ENCODE measurements at regions not wholly inside any gene's neighbourhood (a gene's known extent, or its start where the extent isn't known, plus 50 kb on each side); places are given as distances from the start of the nearest gene placed in this dataset.

DNA sequence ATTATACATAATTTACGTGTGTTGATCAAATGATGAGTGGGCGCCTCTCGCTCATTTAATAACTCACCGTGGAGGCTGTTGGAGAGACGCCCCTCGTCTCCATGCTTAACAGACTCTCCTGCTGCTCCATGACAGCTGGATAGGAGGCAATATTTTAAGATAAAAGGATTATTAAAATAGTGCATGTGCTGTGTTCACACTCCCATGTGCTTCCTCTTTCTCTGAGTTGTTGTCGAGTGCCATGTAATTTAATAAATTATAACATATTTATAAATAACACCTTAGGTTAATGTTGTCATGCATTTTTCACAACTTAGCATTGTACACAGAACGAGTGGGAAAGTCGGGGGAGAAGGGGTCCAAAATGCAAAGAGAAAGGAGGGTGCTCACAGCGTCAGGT is 161.4 kb upstream of the TSHZ3 start:
- intact Hi-C loops (cut with DNase I) = no loop called here
- H3K36me3 ChIP-seq = no peaks in the 10 kb centered on the region
- no peak for DNase-seq (ENCODE audit: extremely low spot score in 2 of 2)
- H3K27me3 ChIP-seq = no peaks in the 10 kb centered on the region
- no peak overlapping the region for H3K27ac ChIP-seq
- TF ChIP-seq POLR2AphosphoS5 (IDR thresholded peaks at IDR 0.05; ENCODE audit: insufficient read depth in 1 of 2, low read depth in 1 of 2) (no peak), POLR2A (IDR thresholded peaks at IDR 0.05) (no peak)
- TF ChIP-seq, protein P1, sequence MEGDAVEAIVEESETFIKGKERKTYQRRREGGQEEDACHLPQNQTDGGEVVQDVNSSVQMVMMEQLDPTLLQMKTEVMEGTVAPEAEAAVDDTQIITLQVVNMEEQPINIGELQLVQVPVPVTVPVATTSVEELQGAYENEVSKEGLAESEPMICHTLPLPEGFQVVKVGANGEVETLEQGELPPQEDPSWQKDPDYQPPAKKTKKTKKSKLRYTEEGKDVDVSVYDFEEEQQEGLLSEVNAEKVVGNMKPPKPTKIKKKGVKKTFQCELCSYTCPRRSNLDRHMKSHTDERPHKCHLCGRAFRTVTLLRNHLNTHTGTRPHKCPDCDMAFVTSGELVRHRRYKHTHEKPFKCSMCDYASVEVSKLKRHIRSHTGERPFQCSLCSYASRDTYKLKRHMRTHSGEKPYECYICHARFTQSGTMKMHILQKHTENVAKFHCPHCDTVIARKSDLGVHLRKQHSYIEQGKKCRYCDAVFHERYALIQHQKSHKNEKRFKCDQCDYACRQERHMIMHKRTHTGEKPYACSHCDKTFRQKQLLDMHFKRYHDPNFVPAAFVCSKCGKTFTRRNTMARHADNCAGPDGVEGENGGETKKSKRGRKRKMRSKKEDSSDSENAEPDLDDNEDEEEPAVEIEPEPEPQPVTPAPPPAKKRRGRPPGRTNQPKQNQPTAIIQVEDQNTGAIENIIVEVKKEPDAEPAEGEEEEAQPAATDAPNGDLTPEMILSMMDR (IDR thresholded peaks at IDR 0.05) = no peak
- no peaks in the 10 kb centered on the region for H3K4me1 ChIP-seq
- H3K9me3 ChIP-seq = no peaks in the 10 kb centered on the region
- no peak overlapping the region for H3K4me3 ChIP-seq

DNA sequence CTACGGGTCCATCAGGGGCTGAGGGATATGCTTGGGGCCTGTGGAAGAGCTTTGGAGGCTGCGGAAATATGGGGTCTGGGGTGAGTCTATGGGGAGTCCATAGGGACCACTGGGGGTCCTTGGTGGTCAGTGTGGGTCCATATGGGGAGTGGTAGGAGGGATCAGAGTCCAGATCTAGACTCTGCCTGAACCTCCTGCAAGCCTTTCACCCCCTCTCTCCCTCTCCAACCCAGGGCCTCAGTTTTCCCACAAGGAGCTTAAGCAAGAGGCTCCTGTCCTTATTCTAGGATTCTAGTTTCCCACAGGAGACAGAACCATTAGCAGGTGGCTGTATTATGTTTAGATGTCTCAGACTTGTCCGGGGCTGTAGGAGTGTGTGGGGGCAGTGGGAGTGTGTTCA is 161.9 kb upstream of the TSHZ3 start:
- no peaks in the 10 kb centered on the region for H3K36me3 ChIP-seq
- H3K4me3 ChIP-seq = no peak overlapping the region
- H3K9me3 ChIP-seq = no peaks in the 10 kb centered on the region
- DNase-seq (ENCODE audit: extremely low spot score in 2 of 2) = peak in 1 of 2 donors; percentile 67
- H3K4me1 ChIP-seq = no peaks in the 10 kb centered on the region
- TF ChIP-seq, protein P1 (IDR thresholded peaks at IDR 0.05) = no peak
- TF ChIP-seq POLR2AphosphoS5 (IDR thresholded peaks at IDR 0.05; ENCODE audit: insufficient read depth in 1 of 2, low read depth in 1 of 2) (no peak), POLR2A (IDR thresholded peaks at IDR 0.05) (no peak)
- H3K27me3 ChIP-seq = no peaks in the 10 kb centered on the region
- H3K27ac ChIP-seq = no peak overlapping the region
- intact Hi-C loops (cut with DNase I) = no loop called here

DNA sequence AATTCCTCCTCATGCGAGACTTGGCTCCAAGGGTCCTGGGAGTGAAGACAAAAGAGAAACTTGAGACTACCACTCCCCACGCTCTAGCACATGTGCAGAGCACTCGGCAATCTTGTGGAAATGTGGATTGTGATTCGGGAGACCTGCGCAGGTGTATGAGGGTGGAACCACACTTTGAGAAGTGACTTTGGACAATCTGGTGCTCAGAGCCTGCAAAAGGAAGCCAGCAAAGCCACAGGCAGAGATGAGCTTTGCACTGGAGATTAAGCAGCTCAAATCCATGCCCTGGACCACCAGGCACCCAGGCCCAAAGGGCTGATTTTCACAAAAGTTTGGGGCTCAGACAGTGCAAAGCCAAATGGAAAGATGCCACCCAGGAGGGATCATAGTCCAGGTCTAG is 162.5 kb upstream of the TSHZ3 start:
- Histone ChIP-seq H3K4me3 (no peak overlapping the region), H3K4me1 (no peaks in the 10 kb centered on the region), H3K27ac (no peak overlapping the region), H3K9me3 (no peaks in the 10 kb centered on the region), H3K27me3 (no peaks in the 10 kb centered on the region), H3K36me3 (no peaks in the 10 kb centered on the region)
- peak; percentile 64 to 70 for DNase-seq (ENCODE audit: extremely low spot score in 2 of 2)
- intact Hi-C loops (cut with DNase I) = no loop called here
- TF ChIP-seq, protein P1 (IDR thresholded peaks at IDR 0.05) = no peak
- TF ChIP-seq POLR2AphosphoS5 (IDR thresholded peaks at IDR 0.05; ENCODE audit: insufficient read depth in 1 of 2, low read depth in 1 of 2) = no peak
- TF ChIP-seq POLR2A (IDR thresholded peaks at IDR 0.05) = no peak

DNA sequence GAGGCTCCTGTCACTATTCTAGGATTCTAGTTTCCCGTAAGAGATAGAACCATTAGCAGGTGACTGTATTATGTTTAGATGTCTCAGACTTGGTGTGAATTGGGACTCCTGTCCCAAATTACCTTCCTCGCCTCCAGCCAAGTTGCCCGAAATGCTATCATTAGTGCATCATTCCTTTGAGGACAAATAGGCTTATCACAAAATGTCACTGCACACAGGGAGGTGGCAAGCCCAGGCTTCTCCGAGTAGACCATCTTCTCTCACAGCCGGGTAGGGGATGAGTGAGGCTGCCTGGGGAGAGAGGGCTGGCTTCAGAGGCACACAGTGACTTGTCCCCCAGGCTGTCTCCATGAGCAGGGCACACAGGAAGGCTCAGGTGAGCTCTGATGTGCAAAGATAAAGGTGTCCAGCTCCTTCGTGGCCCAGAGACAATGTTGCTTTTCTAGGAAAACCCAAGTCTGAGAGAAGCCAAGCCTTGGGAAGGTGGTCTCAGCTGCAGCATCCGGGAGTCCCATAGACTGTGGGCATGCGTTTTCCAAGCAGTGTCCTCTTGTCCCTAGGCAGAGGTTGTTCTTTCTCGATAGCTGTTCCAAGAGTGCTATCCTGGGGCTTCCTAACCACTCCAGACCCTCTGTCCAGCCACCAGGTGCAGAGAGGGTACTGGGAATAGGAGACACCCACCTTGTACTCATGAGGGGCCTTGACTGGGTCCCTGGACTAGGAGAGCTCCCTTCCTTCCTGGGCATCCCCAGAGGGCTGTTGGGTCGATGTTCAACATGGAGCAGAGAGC is 163.1 kb upstream of the TSHZ3 start:
- TF ChIP-seq, protein P1 (IDR thresholded peaks at IDR 0.05) = no peak
- TF ChIP-seq POLR2A (IDR thresholded peaks at IDR 0.05) = no peak
- no peak for TF ChIP-seq POLR2AphosphoS5 (IDR thresholded peaks at IDR 0.05; ENCODE audit: insufficient read depth in 1 of 2, low read depth in 1 of 2)
- H3K9me3 ChIP-seq = no peaks in the 10 kb centered on the region
- no peaks in the 10 kb centered on the region for H3K27me3 ChIP-seq
- DNase-seq (ENCODE audit: extremely low spot score in 2 of 2) = peak; percentile 52 to 67
- no peak overlapping the region for H3K27ac ChIP-seq
- no peak overlapping the region for H3K4me3 ChIP-seq
- no peaks in the 10 kb centered on the region for H3K36me3 ChIP-seq
- peaks cover under 1% of the 10 kb centered on the region for H3K4me1 ChIP-seq
- intact Hi-C loops (cut with DNase I) = no loop called here

DNA sequence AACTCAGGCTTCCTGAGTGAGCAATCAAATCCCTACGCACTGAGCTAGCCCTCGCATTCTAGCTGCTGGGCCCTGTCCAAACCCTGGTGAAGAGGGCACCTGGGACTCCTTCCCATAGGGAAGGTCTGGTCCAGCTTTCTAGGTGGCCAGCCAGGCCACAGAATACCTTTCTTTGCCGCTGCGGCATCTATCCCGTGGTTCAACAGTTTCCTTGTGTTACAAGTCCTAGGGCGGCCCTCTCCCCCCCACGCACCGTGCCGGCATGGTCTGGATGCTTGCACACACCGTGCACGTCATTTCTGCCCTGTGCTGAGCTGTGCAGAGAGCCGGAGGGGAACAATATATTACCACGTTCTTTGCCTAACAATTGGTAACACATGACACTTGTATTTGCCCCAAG is 164.6 kb upstream of the TSHZ3 start:
- no peaks in the 10 kb centered on the region for H3K9me3 ChIP-seq
- TF ChIP-seq POLR2A (IDR thresholded peaks at IDR 0.05) = no peak
- no peaks in the 10 kb centered on the region for H3K27me3 ChIP-seq
- peaks cover 15% of the 10 kb centered on the region for H3K4me1 ChIP-seq
- H3K36me3 ChIP-seq = no peaks in the 10 kb centered on the region
- DNase-seq (ENCODE audit: extremely low spot score in 2 of 2) = peak; percentile 46 to 52
- intact Hi-C loops (cut with DNase I) = no loop called here
- no peak overlapping the region for H3K4me3 ChIP-seq
- H3K27ac ChIP-seq = no peak overlapping the region
